ENCODE measurements at regions not wholly inside any gene's neighbourhood (a gene's known extent, or its start where the extent isn't known, plus 50 kb on each side); places are given as distances from the start of the nearest gene placed in this dataset.

- TF ChIP-seq CTCF (IDR thresholded peaks at IDR 0.05; ENCODE audit: low read depth, low read length, missing control alignments) = no peak
- H3K4me3 ChIP-seq (ENCODE audit: low read depth, low read length) = no peak overlapping the region
- no peak for DNase-seq (ENCODE audit: low read depth)
- in situ Hi-C loops (cut with HindIII; ENCODE audit: low sequenced_read_pairs) = no loop called here
Measured at GRCh38 chr21:21851205-21851604, 853.0 kb downstream of the NCAM2 start.

- TF ChIP-seq CTCF (IDR thresholded peaks at IDR 0.05; ENCODE audit: low read depth, low read length, missing control alignments) = no peak
- in situ Hi-C loops (cut with HindIII; ENCODE audit: low sequenced_read_pairs) = no loop called here
- no peak overlapping the region for H3K4me3 ChIP-seq (ENCODE audit: low read depth, low read length)
- DNase-seq (ENCODE audit: low read depth) = no peak
Measured at GRCh38 chr21:21851657-21852056, 853.4 kb downstream of the NCAM2 start.

GRCh38 chr21:21858502-21859334, 860.5 kb downstream of the NCAM2 start:
- no peak for TF ChIP-seq CTCF (IDR thresholded peaks at IDR 0.05; ENCODE audit: low read depth, low read length, missing control alignments)
- DNase-seq (ENCODE audit: low read depth) = no peak
- in situ Hi-C loops (cut with HindIII; ENCODE audit: low sequenced_read_pairs) = no loop called here
- no peak overlapping the region for H3K4me3 ChIP-seq (ENCODE audit: low read depth, low read length)

- no peak for TF ChIP-seq CTCF (IDR thresholded peaks at IDR 0.05; ENCODE audit: low read depth, low read length, missing control alignments)
- no peak overlapping the region for H3K4me3 ChIP-seq (ENCODE audit: low read depth, low read length)
- DNase-seq (ENCODE audit: low read depth) = no peak
- in situ Hi-C loops (cut with HindIII; ENCODE audit: low sequenced_read_pairs) = no loop called here
Measured at GRCh38 chr21:21860888-21861287, 862.7 kb downstream of the NCAM2 start.

GRCh38 chr21:21864321-21864840, 866.2 kb downstream of the NCAM2 start:
- H3K4me3 ChIP-seq (ENCODE audit: low read depth, low read length) = no peak overlapping the region
- in situ Hi-C loops (cut with HindIII; ENCODE audit: low sequenced_read_pairs) = no loop called here
- DNase-seq (ENCODE audit: low read depth) = no peak
- TF ChIP-seq CTCF (IDR thresholded peaks at IDR 0.05; ENCODE audit: low read depth, low read length, missing control alignments) = no peak

GRCh38 chr21:21897275-21897883, 899.2 kb downstream of the NCAM2 start:
- TF ChIP-seq CTCF (IDR thresholded peaks at IDR 0.05; ENCODE audit: low read depth, low read length, missing control alignments) = no peak
- in situ Hi-C loops (cut with HindIII; ENCODE audit: low sequenced_read_pairs) = no loop called here

More at GRCh38 chr21:21897275-21897883, 899.2 kb downstream of the NCAM2 start:
- H3K4me3 ChIP-seq (ENCODE audit: low read depth, low read length) = no peak overlapping the region
- no peak for DNase-seq (ENCODE audit: low read depth)
